GM12891 (cell line): ENCODE measurements at regions not wholly inside any gene's neighbourhood (a gene's known extent, or its start where the extent isn't known, plus 50 kb on each side); places are given as distances from the start of the nearest gene placed in this dataset.
"Not testable (repeated sequence)": the region's sequence is repeated elsewhere in the genome, so short reads cannot be mapped to it uniquely, and the experiment has no call there.

Experiments used
- DNase-seq: peaks from one replicate; pipeline ENCODE4 v3.0.0; 2011; ENCODE audit warnings: low spot score; ENCODE audit not compliant: insufficient read length
- FAIRE-seq: peaks from 2 replicates; lab custom pipeline; 2011; peaks lifted over from hg19 to GRCh38; lab: Jason Lieb, UNC
- PAX5 ChIP-seq: IDR thresholded peaks from 2 replicates; pipeline ENCODE4 v1.6.1; 2011; ENCODE audit warnings: low read length, moderate library complexity, mild to moderate bottlenecking; ENCODE audit not compliant: insufficient read depth, severe bottlenecking
- POLR2A ChIP-seq: IDR thresholded peaks from 2 replicates; pipeline ENCODE4 v1.6.1; 2011; ENCODE audit warnings: low read depth, low read length, control low read depth
- POLR2AphosphoS5 ChIP-seq: IDR thresholded peaks from 2 replicates; pipeline ENCODE4 v1.6.1; 2011; ENCODE audit warnings: low read depth, low read length, control low read depth
- POU2F2 ChIP-seq: IDR thresholded peaks from 2 replicates; pipeline ENCODE4 v1.6.1; 2011; ENCODE audit warnings: low read depth, mild to moderate bottlenecking, control low read depth, low read length, moderate library complexity
- SPI1 ChIP-seq: IDR thresholded peaks from 2 replicates; pipeline ENCODE4 v1.6.1; 2011; ENCODE audit warnings: low read depth, low read length, control low read depth
- TAF1 ChIP-seq: IDR thresholded peaks from 2 replicates; pipeline ENCODE4 v1.6.1; 2011; ENCODE audit warnings: low read depth, low read length, control low read depth

DNA sequence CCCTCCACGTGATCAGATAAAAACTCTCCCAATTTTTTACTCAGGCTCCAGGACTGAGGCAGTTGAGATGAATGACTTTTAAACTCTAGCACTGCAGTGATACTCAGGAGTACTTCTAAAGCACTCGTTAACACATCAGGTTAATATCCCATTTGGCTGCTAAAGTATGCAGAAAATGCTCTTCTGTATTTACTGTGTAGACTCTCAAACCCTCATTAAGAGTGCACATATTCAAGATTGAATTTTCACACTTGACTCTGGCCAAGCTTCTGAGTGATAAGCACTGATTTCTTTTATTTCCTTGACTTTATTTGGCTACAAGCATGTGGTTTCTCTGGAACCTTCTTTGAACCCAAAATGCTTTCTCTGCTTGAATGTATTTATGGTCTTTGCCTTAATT is 392.3 kb upstream of the NECTIN3 start:
- no peak for FAIRE-seq
- no peak for DNase-seq

DNA sequence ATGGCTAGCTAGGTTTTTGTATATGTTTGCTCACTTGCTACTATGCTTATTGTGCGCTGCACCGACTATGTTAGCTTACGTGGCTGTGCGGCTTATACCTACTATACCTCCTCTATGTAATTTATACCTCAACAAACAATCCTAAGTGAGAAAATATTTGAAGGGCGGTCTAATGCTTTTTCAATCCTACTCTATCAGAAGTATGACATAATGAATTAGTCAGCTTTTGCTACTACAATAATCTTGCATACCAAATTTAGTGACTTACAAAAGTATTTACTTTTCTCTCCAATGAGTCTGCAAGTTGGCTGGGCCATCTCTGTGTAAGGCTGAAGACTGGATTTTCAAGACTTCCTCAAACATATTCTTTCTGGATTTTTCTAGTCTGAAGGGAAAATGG is 391.2 kb upstream of the NECTIN3 start:
- DNase-seq = no peak
- TF ChIP-seq PAX5 (no peak), POLR2A (no peak), POU2F2 (no peak), SPI1 (no peak), POLR2AphosphoS5 (no peak), TAF1 (no peak)
- FAIRE-seq = no peak

More for the DNA sequence above, 392.3 kb upstream of the NECTIN3 start:
- no peak for TF ChIP-seq POLR2AphosphoS5
- TF ChIP-seq SPI1 = no peak
- no peak for TF ChIP-seq PAX5
- TF ChIP-seq POLR2A = no peak
- TF ChIP-seq POU2F2 = no peak
- no peak for TF ChIP-seq TAF1

- FAIRE-seq (no peak), DNase-seq (no peak)
- TF ChIP-seq POU2F2 = no peak
- no peak for TF ChIP-seq POLR2AphosphoS5
- TF ChIP-seq TAF1 = no peak
Measured at GRCh38 chr3:110684466-110684865, 387.1 kb upstream of the NECTIN3 start.

- DNase-seq (no peak), FAIRE-seq (no peak)
- no peak for TF ChIP-seq POLR2AphosphoS5
- no peak for TF ChIP-seq PAX5
- no peak for TF ChIP-seq POU2F2
- TF ChIP-seq TAF1 = no peak
- no peak for TF ChIP-seq SPI1
- TF ChIP-seq POLR2A = no peak
Measured at GRCh38 chr3:110685630-110686029, 386.0 kb upstream of the NECTIN3 start.

GRCh38 chr3:110686701-110687100 is 384.9 kb upstream of the NECTIN3 start:
- DNase-seq = no peak
- no peak for FAIRE-seq
- no peak for TF ChIP-seq POU2F2

GRCh38 chr3:110687138-110687537 is 384.5 kb upstream of the NECTIN3 start:
- TF ChIP-seq SPI1 (no peak), POLR2A (no peak), TAF1 (no peak), POU2F2 (no peak), POLR2AphosphoS5 (no peak), PAX5 (no peak)
- DNase-seq (no peak), FAIRE-seq (no peak)

GRCh38 chr3:110697961-110698360 is 373.7 kb upstream of the NECTIN3 start:
- FAIRE-seq (no peak), DNase-seq (no peak)
- TF ChIP-seq TAF1 (no peak), SPI1 (no peak), POLR2A (no peak), POU2F2 (no peak), POLR2AphosphoS5 (no peak), PAX5 (no peak)

- DNase-seq, FAIRE-seq: not testable (repeated sequence)
Measured at GRCh38 chr3:110704332-110704731, 367.3 kb upstream of the NECTIN3 start.

GRCh38 chr3:110708156-110708555 is 363.5 kb upstream of the NECTIN3 start:
- DNase-seq = no peak
- TF ChIP-seq SPI1 = no peak
- no peak for TF ChIP-seq POU2F2
- no peak for TF ChIP-seq TAF1
- TF ChIP-seq POLR2A = no peak
- TF ChIP-seq POLR2AphosphoS5 = no peak
- TF ChIP-seq PAX5 = no peak

GRCh38 chr3:110710156-110710555 is 361.5 kb upstream of the NECTIN3 start:
- TF ChIP-seq TAF1 = no peak
- no peak for TF ChIP-seq POLR2AphosphoS5
- no peak for TF ChIP-seq SPI1
- no peak for TF ChIP-seq PAX5
- TF ChIP-seq POU2F2 = no peak
- TF ChIP-seq POLR2A = no peak
- FAIRE-seq = no peak

More at GRCh38 chr3:110708156-110708555, 363.5 kb upstream of the NECTIN3 start:
- no peak for FAIRE-seq

GRCh38 chr3:110710603-110711002 is 361.0 kb upstream of the NECTIN3 start:
- FAIRE-seq = no peak
- DNase-seq = no peak
- no peak for TF ChIP-seq TAF1
- TF ChIP-seq POLR2AphosphoS5 = no peak
- no peak for TF ChIP-seq POU2F2
- TF ChIP-seq SPI1 = no peak
- no peak for TF ChIP-seq PAX5
- no peak for TF ChIP-seq POLR2A

More at GRCh38 chr3:110710156-110710555, 361.5 kb upstream of the NECTIN3 start:
- DNase-seq = no peak
